GM12874 (cell line): ENCODE measurements at regions not wholly inside any gene's neighbourhood (a gene's known extent, or its start where the extent isn't known, plus 50 kb on each side); places are given as distances from the start of the nearest gene placed in this dataset.

Source experiments
- CTCF ChIP-seq: IDR thresholded peaks from 2 replicates; pipeline ENCODE4 v1.5.1; 2011; ENCODE audit warnings: low read depth, mild to moderate bottlenecking, control low read depth, low read length, moderate library complexity; ENCODE audit not compliant: insufficient read depth

GRCh38 chr6:148619891-148620290 is 126.9 kb upstream of the UST start:
- TF ChIP-seq CTCF, result no peak

GRCh38 chr6:148620579-148621298 is 126.1 kb upstream of the UST start:
- TF ChIP-seq CTCF, result no peak

- TF ChIP-seq CTCF, result no peak
Observed at GRCh38 chr6:148625609-148626008, 121.2 kb upstream of the UST start.

GRCh38 chr6:148628251-148628650 is 118.6 kb upstream of the UST start:
- TF ChIP-seq CTCF, result no peak

GRCh38 chr6:148629181-148629580 is 117.6 kb upstream of the UST start:
- no peak for TF ChIP-seq CTCF

- TF ChIP-seq CTCF, result no peak
Observed at GRCh38 chr6:148629592-148630465, 117.0 kb upstream of the UST start.

- no peak for TF ChIP-seq CTCF
Observed at GRCh38 chr6:148635070-148635743, 111.6 kb upstream of the UST start.
